ENCODE measurements at regions not wholly inside any gene's neighbourhood (a gene's known extent, or its start where the extent isn't known, plus 50 kb on each side); places are given as distances from the start of the nearest gene placed in this dataset.

GRCh38 chr2:188894979-188895378 is 79.2 kb upstream of the COL3A1 start:
- H3K4me1 ChIP-seq (ENCODE audit: control extremely low read depth in 1 of 4, control insufficient read depth in 4 of 4, insufficient read depth in 4 of 4, low read length in 3 of 4) = no peaks in the 10 kb centered on the region
- no peaks in the 10 kb centered on the region for H3K36me3 ChIP-seq (ENCODE audit: control insufficient read depth in 4 of 4, insufficient read depth in 4 of 4, low read length in 3 of 4)
- no peaks in the 10 kb centered on the region for H3K9me3 ChIP-seq (ENCODE audit: control extremely low read depth in 1 of 5, control insufficient read depth in 4 of 5, insufficient read depth in 2 of 5, low read depth in 1 of 5, low read length in 4 of 5)
- DNase-seq = no peak
- CTCF ChIA-PET = no interaction called here
- no peak overlapping the region for H3K27ac ChIP-seq (ENCODE audit: insufficient read depth in 1 of 2, low read depth in 1 of 2, low read length in 2 of 2, poor library complexity in 1 of 2, severe bottlenecking in 2 of 2)
- H3K27me3 ChIP-seq (replicated peaks in 2 of 5; ENCODE audit: control insufficient read depth in 4 of 5, insufficient read depth in 5 of 5, low read length in 4 of 5) = no peaks in the 10 kb centered on the region
- H3K4me3 ChIP-seq (ENCODE audit: control insufficient read depth in 1 of 7, extremely low read depth in 1 of 7, insufficient read depth in 4 of 7, low read depth in 2 of 7, low read length in 6 of 7) = no peak overlapping the region
- POLR2A ChIA-PET = no interaction called here

- WGBS (ENCODE audit: insufficient coverage) = 100% methylated on average over 2 of the region's 3 CpGs
- H3K27me3 ChIP-seq (replicated peaks in 2 of 5; ENCODE audit: control insufficient read depth in 4 of 5, insufficient read depth in 5 of 5, low read length in 4 of 5) = no peaks in the 10 kb centered on the region
- no peak overlapping the region for H3K4me3 ChIP-seq (ENCODE audit: control insufficient read depth in 1 of 7, extremely low read depth in 1 of 7, insufficient read depth in 4 of 7, low read depth in 2 of 7, low read length in 6 of 7)
- DNase-seq = no peak
- H3K27ac ChIP-seq (ENCODE audit: insufficient read depth in 1 of 2, low read depth in 1 of 2, low read length in 2 of 2, poor library complexity in 1 of 2, severe bottlenecking in 2 of 2) = no peak overlapping the region
- H3K36me3 ChIP-seq (ENCODE audit: control insufficient read depth in 4 of 4, insufficient read depth in 4 of 4, low read length in 3 of 4) = no peaks in the 10 kb centered on the region
- ChIA-PET CTCF (no interaction called here), POLR2A (no interaction called here)
- no peaks in the 10 kb centered on the region for H3K9me3 ChIP-seq (ENCODE audit: control extremely low read depth in 1 of 5, control insufficient read depth in 4 of 5, insufficient read depth in 2 of 5, low read depth in 1 of 5, low read length in 4 of 5)
- no peaks in the 10 kb centered on the region for H3K4me1 ChIP-seq (ENCODE audit: control extremely low read depth in 1 of 4, control insufficient read depth in 4 of 4, insufficient read depth in 4 of 4, low read length in 3 of 4)
Observed at GRCh38 chr2:188897096-188897495, 77.1 kb upstream of the COL3A1 start.

GRCh38 chr2:188898261-188898660 is 75.9 kb upstream of the COL3A1 start:
- no peaks in the 10 kb centered on the region for H3K36me3 ChIP-seq (ENCODE audit: control insufficient read depth in 4 of 4, insufficient read depth in 4 of 4, low read length in 3 of 4)
- 86% methylated on average over 1 of the region's 4 CpGs for WGBS (ENCODE audit: insufficient coverage)
- H3K27me3 ChIP-seq (replicated peaks in 2 of 5; ENCODE audit: control insufficient read depth in 4 of 5, insufficient read depth in 5 of 5, low read length in 4 of 5) = no peaks in the 10 kb centered on the region
- ChIA-PET POLR2A (no interaction called here), CTCF (no interaction called here)
- H3K4me3 ChIP-seq (ENCODE audit: control insufficient read depth in 1 of 7, extremely low read depth in 1 of 7, insufficient read depth in 4 of 7, low read depth in 2 of 7, low read length in 6 of 7) = no peak overlapping the region
- no peak for DNase-seq
- no peaks in the 10 kb centered on the region for H3K4me1 ChIP-seq (ENCODE audit: control extremely low read depth in 1 of 4, control insufficient read depth in 4 of 4, insufficient read depth in 4 of 4, low read length in 3 of 4)
- H3K27ac ChIP-seq (ENCODE audit: insufficient read depth in 1 of 2, low read depth in 1 of 2, low read length in 2 of 2, poor library complexity in 1 of 2, severe bottlenecking in 2 of 2) = no peak overlapping the region
- no peaks in the 10 kb centered on the region for H3K9me3 ChIP-seq (ENCODE audit: control extremely low read depth in 1 of 5, control insufficient read depth in 4 of 5, insufficient read depth in 2 of 5, low read depth in 1 of 5, low read length in 4 of 5)

GRCh38 chr2:188902901-188903491 is 71.2 kb upstream of the COL3A1 start:
- POLR2A ChIA-PET = no interaction called here
- no peaks in the 10 kb centered on the region for H3K9me3 ChIP-seq (ENCODE audit: control extremely low read depth in 1 of 5, control insufficient read depth in 4 of 5, insufficient read depth in 2 of 5, low read depth in 1 of 5, low read length in 4 of 5)
- 100% methylated on average over 1 of the region's 3 CpGs for WGBS (ENCODE audit: insufficient coverage)
- H3K27me3 ChIP-seq (replicated peaks in 2 of 5; ENCODE audit: control insufficient read depth in 4 of 5, insufficient read depth in 5 of 5, low read length in 4 of 5) = no peaks in the 10 kb centered on the region
- CTCF ChIA-PET = no interaction called here
- H3K27ac ChIP-seq (ENCODE audit: insufficient read depth in 1 of 2, low read depth in 1 of 2, low read length in 2 of 2, poor library complexity in 1 of 2, severe bottlenecking in 2 of 2) = no peak overlapping the region
- no peaks in the 10 kb centered on the region for H3K36me3 ChIP-seq (ENCODE audit: control insufficient read depth in 4 of 4, insufficient read depth in 4 of 4, low read length in 3 of 4)
- no peaks in the 10 kb centered on the region for H3K4me1 ChIP-seq (ENCODE audit: control extremely low read depth in 1 of 4, control insufficient read depth in 4 of 4, insufficient read depth in 4 of 4, low read length in 3 of 4)
- no peak for DNase-seq
- H3K4me3 ChIP-seq (ENCODE audit: control insufficient read depth in 1 of 7, extremely low read depth in 1 of 7, insufficient read depth in 4 of 7, low read depth in 2 of 7, low read length in 6 of 7) = no peak overlapping the region

- H3K4me3 ChIP-seq (ENCODE audit: control insufficient read depth in 1 of 7, extremely low read depth in 1 of 7, insufficient read depth in 4 of 7, low read depth in 2 of 7, low read length in 6 of 7) = no peak overlapping the region
- WGBS (ENCODE audit: insufficient coverage) = no CpG with 5 or more reads among the region's 1 CpG
- ChIA-PET POLR2A (no interaction called here), CTCF (no interaction called here)
- no peak for DNase-seq
- no peak overlapping the region for H3K27ac ChIP-seq (ENCODE audit: insufficient read depth in 1 of 2, low read depth in 1 of 2, low read length in 2 of 2, poor library complexity in 1 of 2, severe bottlenecking in 2 of 2)
- H3K36me3 ChIP-seq (ENCODE audit: control insufficient read depth in 4 of 4, insufficient read depth in 4 of 4, low read length in 3 of 4) = no peaks in the 10 kb centered on the region
- no peaks in the 10 kb centered on the region for H3K9me3 ChIP-seq (ENCODE audit: control extremely low read depth in 1 of 5, control insufficient read depth in 4 of 5, insufficient read depth in 2 of 5, low read depth in 1 of 5, low read length in 4 of 5)
- no peaks in the 10 kb centered on the region for H3K4me1 ChIP-seq (ENCODE audit: control extremely low read depth in 1 of 4, control insufficient read depth in 4 of 4, insufficient read depth in 4 of 4, low read length in 3 of 4)
- no peaks in the 10 kb centered on the region for H3K27me3 ChIP-seq (replicated peaks in 2 of 5; ENCODE audit: control insufficient read depth in 4 of 5, insufficient read depth in 5 of 5, low read length in 4 of 5)
Observed at GRCh38 chr2:188903740-188904139, 70.4 kb upstream of the COL3A1 start.

- Histone ChIP-seq H3K27ac (ENCODE audit: insufficient read depth in 1 of 2, low read depth in 1 of 2, low read length in 2 of 2, poor library complexity in 1 of 2, severe bottlenecking in 2 of 2) (no peak overlapping the region), H3K4me3 (ENCODE audit: control insufficient read depth in 1 of 7, extremely low read depth in 1 of 7, insufficient read depth in 4 of 7, low read depth in 2 of 7, low read length in 6 of 7) (no peak overlapping the region), H3K36me3 (ENCODE audit: control insufficient read depth in 4 of 4, insufficient read depth in 4 of 4, low read length in 3 of 4) (no peaks in the 10 kb centered on the region), H3K4me1 (ENCODE audit: control extremely low read depth in 1 of 4, control insufficient read depth in 4 of 4, insufficient read depth in 4 of 4, low read length in 3 of 4) (no peaks in the 10 kb centered on the region), H3K27me3 (replicated peaks in 2 of 5; ENCODE audit: control insufficient read depth in 4 of 5, insufficient read depth in 5 of 5, low read length in 4 of 5) (no peaks in the 10 kb centered on the region), H3K9me3 (ENCODE audit: control extremely low read depth in 1 of 5, control insufficient read depth in 4 of 5, insufficient read depth in 2 of 5, low read depth in 1 of 5, low read length in 4 of 5) (peaks cover 0 to 2% (median 0%) of the 10 kb centered on the region in 5 experiments)
- ChIA-PET CTCF (interaction anchor here (1.0 kb wide), 1 partner anchor 10 kb away, joined by 3 read pairs; no protein-coding TSS in a partner anchor), POLR2A (no interaction called here)
- no peak for DNase-seq
- WGBS (ENCODE audit: insufficient coverage) = 100% methylated on average over 3 of the region's 3 CpGs
Observed at GRCh38 chr2:188909036-188909435, 65.1 kb upstream of the COL3A1 start.

GRCh38 chr2:188916736-188917135 is 57.4 kb upstream of the COL3A1 start:
- Histone ChIP-seq H3K4me1 (ENCODE audit: control extremely low read depth in 1 of 4, control insufficient read depth in 4 of 4, insufficient read depth in 4 of 4, low read length in 3 of 4) (no peaks in the 10 kb centered on the region), H3K27me3 (replicated peaks in 2 of 5; ENCODE audit: control insufficient read depth in 4 of 5, insufficient read depth in 5 of 5, low read length in 4 of 5) (no peaks in the 10 kb centered on the region), H3K27ac (ENCODE audit: insufficient read depth in 1 of 2, low read depth in 1 of 2, low read length in 2 of 2, poor library complexity in 1 of 2, severe bottlenecking in 2 of 2) (no peak overlapping the region), H3K4me3 (ENCODE audit: control insufficient read depth in 1 of 7, extremely low read depth in 1 of 7, insufficient read depth in 4 of 7, low read depth in 2 of 7, low read length in 6 of 7) (no peak overlapping the region), H3K36me3 (ENCODE audit: control insufficient read depth in 4 of 4, insufficient read depth in 4 of 4, low read length in 3 of 4) (no peaks in the 10 kb centered on the region), H3K9me3 (ENCODE audit: control extremely low read depth in 1 of 5, control insufficient read depth in 4 of 5, insufficient read depth in 2 of 5, low read depth in 1 of 5, low read length in 4 of 5) (no peaks in the 10 kb centered on the region)
- no peak for DNase-seq
- ChIA-PET POLR2A (no interaction called here), CTCF (no interaction called here)

Data from common myeloid progenitor, CD34-positive (primary cell).